ENCODE measurements at regions not wholly inside any gene's neighbourhood (a gene's known extent, or its start where the extent isn't known, plus 50 kb on each side); places are given as distances from the start of the nearest gene placed in this dataset.

DNA sequence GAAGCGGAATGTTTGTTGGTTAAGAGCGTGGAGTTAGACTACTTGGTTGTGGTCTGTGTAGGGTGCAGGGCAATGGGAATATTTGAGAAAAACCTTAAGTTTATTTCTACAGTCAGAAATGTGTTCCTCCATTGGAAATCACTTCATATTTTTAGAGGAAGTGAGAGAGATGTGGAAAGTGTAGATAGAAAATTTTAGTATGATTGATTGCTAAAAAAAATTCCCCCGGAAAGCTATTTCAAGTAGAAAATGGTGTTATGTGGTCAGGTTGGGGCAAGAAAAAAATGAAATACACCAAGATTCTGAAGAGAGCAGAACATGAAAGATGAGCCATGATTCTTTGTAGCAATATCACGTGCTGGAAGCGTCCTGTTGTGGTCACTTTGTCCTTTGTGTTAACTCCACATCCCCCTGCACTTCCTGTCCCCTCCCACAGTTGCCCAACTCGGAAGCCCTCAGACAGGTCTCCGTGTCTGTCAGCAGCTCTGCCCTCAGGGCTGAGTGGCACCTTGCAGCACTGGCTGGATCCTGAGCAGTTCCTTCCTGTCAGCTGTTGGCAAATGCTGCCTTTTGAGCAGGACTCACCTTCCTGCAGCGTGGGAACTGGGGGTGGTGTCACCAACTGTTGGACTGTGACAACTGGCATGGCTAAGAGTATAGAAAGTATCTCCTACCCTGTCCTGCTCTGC is 137.5 kb upstream of the SLC24A3 start:
- H3K9me2 ChIP-seq (ENCODE audit: insufficient read depth): no peaks in the 10 kb centered on the region
- H2AFZ ChIP-seq (ENCODE audit: low read depth, low read length, poor library complexity, severe bottlenecking): no peak overlapping the region
- H3K9me3 ChIP-seq (ENCODE audit: control insufficient read depth in 1 of 2, insufficient read depth in 1 of 2, low read depth in 1 of 2, low read length in 2 of 2): peaks cover 0 to 2% of the 10 kb centered on the region in 2 experiments; a peak in 1 of 4 replicates
- no TSS peak for BruUV-seq (replicated peaks)
- DNase-seq (ENCODE audit: low read depth, low spot score) (no peak), ATAC-seq (no peak)
- POLR2A ChIA-PET: no interaction called here
- H4K20me1 ChIP-seq (ENCODE audit: insufficient read depth): no peaks in the 10 kb centered on the region
- H3K27ac ChIP-seq (ENCODE audit: low read depth, low read length): no peak overlapping the region
- no peaks in the 10 kb centered on the region for H3K36me3 ChIP-seq (ENCODE audit: control insufficient read depth in 1 of 2, insufficient read depth in 2 of 2, low read length in 2 of 2)
- no peaks in the 10 kb centered on the region for H3K79me2 ChIP-seq (ENCODE audit: insufficient read depth, low read length)
- H3K4me3 ChIP-seq (replicated peaks in 1 of 2; ENCODE audit: low read depth in 1 of 2, low read length in 2 of 2): no peak overlapping the region
- CTCF ChIA-PET: no interaction called here
- H3K4me2 ChIP-seq (ENCODE audit: low read length): no peak overlapping the region
- H3K9ac ChIP-seq (ENCODE audit: low read length): no peak overlapping the region
- RAD21 ChIA-PET (ENCODE audit: low non-redundant PET in 1 of 2, low total read pairs in 2 of 2, uncharacterized antibody in 2 of 2, unreplicated experiment in 2 of 2): no interaction called here
- H3K27me3 ChIP-seq (ENCODE audit: insufficient read depth, low read length): no peaks in the 10 kb centered on the region
- H3K4me1 ChIP-seq (ENCODE audit: control insufficient read depth in 1 of 2, insufficient read depth in 2 of 2, low read length in 2 of 2): no peaks in the 10 kb centered on the region
- intact Hi-C loops (cut with micrococcal nuclease): no loop called here
- TF ChIP-seq RAD21 (IDR thresholded peaks at IDR 0.05; ENCODE audit: low read depth): no peak
- no peak for TF ChIP-seq EZH2 (IDR thresholded peaks at IDR 0.05)
- TF ChIP-seq POLR2AphosphoS5 (IDR thresholded peaks at IDR 0.05; ENCODE audit: low read depth, low read length): no peak
- TF ChIP-seq SP1 (IDR thresholded peaks at IDR 0.05; ENCODE audit: low read depth): no peak
- no peak for TF ChIP-seq ZFX (IDR thresholded peaks at IDR 0.05)
- no peak for TF ChIP-seq REST (IDR thresholded peaks at IDR 0.05; ENCODE audit: low read depth)
- no peak for TF ChIP-seq POLR2A (IDR thresholded peaks at IDR 0.05; ENCODE audit: borderline replicate concordance, extremely low read depth, insufficient read depth, insufficient read length)
- TF ChIP-seq CEBPB (IDR thresholded peaks at IDR 0.05; ENCODE audit: low read depth): no peak
- no peak for TF ChIP-seq ZNF274 (IDR thresholded peaks at IDR 0.05; ENCODE audit: low read depth, low read length)
- no peak for TF ChIP-seq EGR1 (IDR thresholded peaks at IDR 0.05; ENCODE audit: low read depth)
- no peak for TF ChIP-seq TCF7L2 (IDR thresholded peaks at IDR 0.05; ENCODE audit: borderline replicate concordance, extremely low read depth, insufficient read depth, insufficient read length)
- TF ChIP-seq YY1 (IDR thresholded peaks at IDR 0.05; ENCODE audit: extremely low read depth, insufficient replicate concordance, low read depth, low read length): no peak
